Parathyroid adenoma (tissue), 2 donors: ENCODE measurements at regions not wholly inside any gene's neighbourhood (a gene's known extent, or its start where the extent isn't known, plus 50 kb on each side); places are given as distances from the start of the nearest gene placed in this dataset.

Experiments
- H2AFZ ChIP-seq: fragments of 300-600 bp; sonication (generic); one replicate; pipeline ENCODE4 v1.7.0; 2017; ENCODE audit warnings: antibody characterized with exemption, mild to moderate bottlenecking
- H3K27ac ChIP-seq: fragments of 300-600 bp; sonication (generic); one replicate; pipeline ENCODE4 v1.7.0; 2017
- H3K27me3 ChIP-seq: fragments of 300-600 bp; sonication (generic); one replicate; pipeline ENCODE4 v1.7.0; 2017; ENCODE audit warnings: low read length; ENCODE audit not compliant: control insufficient read depth, insufficient read depth
- H3K36me3 ChIP-seq: fragments of 300-600 bp; sonication (generic); one replicate; pipeline ENCODE4 v1.7.0; 2017; ENCODE audit warnings: low read length; ENCODE audit not compliant: control insufficient read depth, insufficient read depth
- H3K4me1 ChIP-seq: fragments of 300-600 bp; sonication (generic); one replicate; pipeline ENCODE4 v1.7.0; 2017; ENCODE audit warnings: control low read depth
- H3K4me2 ChIP-seq: fragments of 300-600 bp; sonication (generic); one replicate; pipeline ENCODE4 v1.7.0; 2017; ENCODE audit warnings: low read length
- H3K4me3 ChIP-seq: fragments of 300-600 bp; sonication (generic); one replicate; pipeline ENCODE4 v1.7.0; 2017; ENCODE audit warnings: low read depth, low read length
- H3K79me2 ChIP-seq: fragments of 300-600 bp; sonication (generic); one replicate; pipeline ENCODE4 v1.7.0; 2017; ENCODE audit warnings: control low read depth
- H3K9ac ChIP-seq: fragments of 300-600 bp; sonication (generic); one replicate; pipeline ENCODE4 v1.7.0; 2017; ENCODE audit warnings: mild to moderate bottlenecking
- H3K9me3 ChIP-seq: fragments of 300-600 bp; sonication (generic); one replicate; pipeline ENCODE4 v1.7.0; 2017; ENCODE audit warnings: low read length; ENCODE audit not compliant: control insufficient read depth
- CTCF ChIP-seq: fragments of 300-600 bp; sonication (generic); IDR thresholded peaks from one replicate; pipeline ENCODE4 v1.7.0; 2017; ENCODE audit warnings: antibody characterized with exemption, mild to moderate bottlenecking
- donor health status: primary hyperparathyroidism.

DNA sequence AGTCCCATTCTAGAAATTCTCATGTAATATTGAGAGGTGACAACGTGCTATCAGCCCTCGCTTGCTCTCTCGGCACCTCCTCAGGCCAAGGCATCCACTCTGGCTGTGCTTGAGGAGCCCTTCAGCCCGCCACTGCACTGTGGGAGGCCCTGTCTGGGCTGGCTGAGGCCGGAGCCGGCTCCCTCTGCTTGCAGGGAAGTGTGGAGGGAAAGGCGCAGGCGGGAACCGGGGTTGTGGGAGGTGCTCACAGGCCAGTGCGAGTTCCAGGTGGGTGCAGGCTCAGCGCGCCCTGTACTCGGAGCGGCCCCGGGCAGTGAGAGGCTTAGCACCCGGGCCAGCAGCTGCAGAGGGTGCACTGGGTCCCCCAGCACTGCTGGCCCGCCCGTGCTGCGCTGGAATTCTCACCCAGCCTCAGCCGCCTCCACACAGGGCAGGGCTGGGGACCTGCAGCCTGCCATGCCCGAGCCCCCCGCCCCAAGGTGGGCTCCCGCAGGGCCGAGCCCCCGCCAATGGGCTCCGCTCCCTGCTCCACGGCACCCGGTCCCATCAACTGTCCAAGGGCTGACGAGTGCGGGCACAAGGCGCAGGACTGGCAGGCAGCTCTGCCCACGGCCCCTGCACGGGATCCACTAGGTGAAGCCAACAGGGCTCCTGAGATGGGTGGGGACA, 1680.6 kb upstream of the LRRTM1 start:
- no peak for TF ChIP-seq CTCF
- Histone ChIP-seq H3K79me2 (no peaks in the 10 kb centered on the region), H3K4me2 (no peak overlapping the region), H3K4me1 (no peaks in the 10 kb centered on the region), H2AFZ (no peak overlapping the region), H3K4me3 (no peak overlapping the region), H3K27ac (no peak overlapping the region), H3K36me3 (no peaks in the 10 kb centered on the region), H3K27me3 (no peaks in the 10 kb centered on the region), H3K9me3 (no peaks in the 10 kb centered on the region), H3K9ac (no peak overlapping the region)

DNA sequence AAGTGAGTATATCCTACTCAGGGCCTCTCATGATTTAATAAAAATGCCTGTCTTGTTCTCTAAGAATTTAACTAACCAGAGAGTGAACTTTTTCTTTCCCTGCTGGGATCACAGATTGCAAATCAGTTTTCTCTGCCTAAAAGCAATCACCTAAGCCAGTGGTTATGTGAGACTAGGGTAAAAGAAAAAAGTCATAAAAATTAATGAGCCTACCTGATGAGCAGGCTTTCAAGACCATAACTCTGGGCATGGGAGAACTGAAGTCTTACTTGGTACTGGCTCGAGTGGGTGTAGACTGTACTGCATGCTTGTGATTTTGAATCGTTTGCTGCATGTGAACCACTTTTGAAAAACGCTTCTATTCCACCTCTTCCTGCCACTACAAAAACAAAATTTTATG, 1677.0 kb upstream of the LRRTM1 start:
- H2AFZ ChIP-seq, result no peak overlapping the region
- H3K9me3 ChIP-seq, result no peaks in the 10 kb centered on the region
- no peak for TF ChIP-seq CTCF
- no peak overlapping the region for H3K4me2 ChIP-seq
- no peak overlapping the region for H3K9ac ChIP-seq
- H3K27ac ChIP-seq, result no peak overlapping the region
- no peaks in the 10 kb centered on the region for H3K27me3 ChIP-seq
- no peaks in the 10 kb centered on the region for H3K36me3 ChIP-seq
- H3K4me1 ChIP-seq, result no peaks in the 10 kb centered on the region
- no peak overlapping the region for H3K4me3 ChIP-seq
- H3K79me2 ChIP-seq, result no peaks in the 10 kb centered on the region

DNA sequence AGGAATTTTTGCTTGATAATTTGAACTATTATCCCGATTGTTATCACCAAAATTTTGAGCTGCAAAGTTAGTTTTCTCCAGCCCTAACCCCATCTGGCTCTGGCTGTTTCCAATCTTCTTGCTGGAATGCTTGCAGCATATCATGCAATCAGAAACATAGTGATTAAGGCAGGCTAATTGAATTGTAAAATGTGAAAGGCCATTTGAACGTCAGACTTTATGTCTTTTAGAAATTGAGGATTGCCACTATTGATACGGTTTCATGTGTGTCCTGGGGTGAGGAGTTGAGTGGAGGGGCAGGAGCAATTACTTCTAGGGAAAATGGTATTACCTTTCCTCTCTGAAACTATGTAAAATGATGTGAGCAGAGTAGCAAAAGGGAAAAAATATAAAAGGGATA, 1674.5 kb upstream of the LRRTM1 start:
- no peak overlapping the region for H3K27ac ChIP-seq
- no peak overlapping the region for H3K4me3 ChIP-seq
- no peaks in the 10 kb centered on the region for H3K9me3 ChIP-seq
- no peak for TF ChIP-seq CTCF
- no peak overlapping the region for H3K4me2 ChIP-seq
- H3K4me1 ChIP-seq, result no peaks in the 10 kb centered on the region
- no peaks in the 10 kb centered on the region for H3K27me3 ChIP-seq
- no peak overlapping the region for H3K9ac ChIP-seq
- H3K36me3 ChIP-seq, result no peaks in the 10 kb centered on the region
- H2AFZ ChIP-seq, result no peak overlapping the region
- H3K79me2 ChIP-seq, result no peaks in the 10 kb centered on the region

DNA sequence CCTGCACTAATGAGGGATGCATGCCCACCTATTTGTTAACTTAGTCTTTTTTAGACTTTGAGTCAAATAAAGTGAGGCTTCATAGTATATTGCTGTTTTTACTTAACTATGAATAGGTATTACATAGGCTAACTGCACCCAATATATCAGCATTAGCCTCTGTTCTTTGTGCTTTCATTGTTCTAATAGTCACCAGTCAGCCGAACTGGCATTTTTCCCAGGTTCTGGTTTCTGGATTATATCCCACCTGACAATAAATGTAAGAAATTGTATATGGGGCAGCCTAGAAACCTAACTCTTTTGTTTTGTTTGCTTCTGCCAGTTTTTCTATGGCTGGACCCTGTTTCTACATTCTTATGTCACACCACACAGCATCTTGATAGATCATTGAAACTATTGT, 1672.4 kb upstream of the LRRTM1 start:
- Histone ChIP-seq H3K9ac (no peak overlapping the region), H2AFZ (no peak overlapping the region), H3K79me2 (no peaks in the 10 kb centered on the region), H3K4me1 (no peaks in the 10 kb centered on the region), H3K27ac (no peak overlapping the region), H3K36me3 (no peaks in the 10 kb centered on the region), H3K4me3 (no peak overlapping the region), H3K4me2 (no peak overlapping the region), H3K27me3 (no peaks in the 10 kb centered on the region), H3K9me3 (no peaks in the 10 kb centered on the region)
- TF ChIP-seq CTCF, result no peak

- H2AFZ ChIP-seq, result no peak overlapping the region
- no peaks in the 10 kb centered on the region for H3K9me3 ChIP-seq
- no peak overlapping the region for H3K4me3 ChIP-seq
- TF ChIP-seq CTCF, result no peak
- H3K79me2 ChIP-seq, result no peaks in the 10 kb centered on the region
- no peak overlapping the region for H3K4me2 ChIP-seq
- no peaks in the 10 kb centered on the region for H3K4me1 ChIP-seq
- no peaks in the 10 kb centered on the region for H3K27me3 ChIP-seq
- no peak overlapping the region for H3K9ac ChIP-seq
- H3K36me3 ChIP-seq, result no peaks in the 10 kb centered on the region
- no peak overlapping the region for H3K27ac ChIP-seq
These were observed 1669.7 kb upstream of the LRRTM1 start for GRCh38 chr2:81974216-81974615.
